ENCODE measurements at regions not wholly inside any gene's neighbourhood (a gene's known extent, or its start where the extent isn't known, plus 50 kb on each side); places are given as distances from the start of the nearest gene placed in this dataset.

DNA sequence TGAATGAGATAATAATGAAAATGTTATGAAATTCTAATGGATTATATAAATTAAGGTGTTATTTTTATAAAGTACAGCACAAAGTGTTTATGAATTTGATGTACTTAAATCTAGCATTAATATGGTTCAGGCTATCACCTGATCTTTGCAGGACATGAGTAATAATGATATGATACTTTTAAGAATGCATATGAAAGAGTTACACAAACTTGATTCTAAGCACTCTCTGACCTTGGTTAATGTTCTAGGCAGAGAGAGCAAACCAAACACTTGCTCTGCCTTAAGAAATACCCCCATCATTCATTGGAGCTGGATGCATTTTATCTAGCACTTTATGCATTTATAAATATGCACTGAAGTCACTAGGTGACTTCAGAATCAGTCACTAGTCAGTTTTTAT, 942.2 kb upstream of the CDH8 start:
- ATAC-seq (no peak), DNase-seq (ENCODE audit: low read depth, low spot score) (no peak), FAIRE-seq (no peak)
- POLR2A ChIA-PET, result no interaction called here
- no peak overlapping the region for H3K27ac ChIP-seq (ENCODE audit: control insufficient read depth, insufficient read depth)
- no peaks in the 10 kb centered on the region for H3K4me1 ChIP-seq (ENCODE audit: control insufficient read depth, insufficient read depth, low read length)
- H4K20me1 ChIP-seq (ENCODE audit: control insufficient read depth, insufficient read depth), result no peaks in the 10 kb centered on the region
- no peak overlapping the region for H3K4me3 ChIP-seq
- H2AFZ ChIP-seq (ENCODE audit: control insufficient read depth, low read depth, low read length), result no peak overlapping the region
- no peak overlapping the region for H3K9ac ChIP-seq (ENCODE audit: control insufficient read depth, insufficient read depth, low read length)
- RAD21 ChIA-PET (ENCODE audit: unreplicated experiment), result no interaction called here
- CTCF ChIA-PET, result no interaction called here
- no peaks in the 10 kb centered on the region for H3K79me2 ChIP-seq (ENCODE audit: control insufficient read depth, insufficient read depth, low read length)
- H3K27me3 ChIP-seq (replicated peaks in 1 of 2; ENCODE audit: control insufficient read depth in 2 of 2, insufficient read depth in 2 of 2, low read length in 1 of 2), result no peaks in the 10 kb centered on the region
- SMC1A ChIA-PET (ENCODE audit: uncharacterized antibody, unreplicated experiment), result interaction anchor here (0.6 kb wide), 1 partner anchor 39 kb away, joined by 3 read pairs; no protein-coding TSS in a partner anchor
- H3K36me3 ChIP-seq (ENCODE audit: control insufficient read depth in 2 of 2, insufficient read depth in 2 of 2, low read length in 1 of 2), result no peaks in the 10 kb centered on the region
- no TSS peak for BruUV-seq (replicated peaks)
- H3K9me3 ChIP-seq (replicated peaks; ENCODE audit: control insufficient read depth, insufficient read depth, low read length), result no peaks in the 10 kb centered on the region
- no peak overlapping the region for H3K4me2 ChIP-seq (ENCODE audit: control insufficient read depth, insufficient read depth)
- in situ Hi-C loops (cut with MboI) (no loop called here), intact Hi-C loops (cut with micrococcal nuclease; ENCODE audit: unreplicated experiment) (no loop called here)
- TF ChIP-seq SUZ12 (IDR thresholded peaks at IDR 0.05; ENCODE audit: unreplicated experiment), result no peak
- no peak for TF ChIP-seq ZNF622 (IDR thresholded peaks at IDR 0.05)
- TF ChIP-seq MTA2 (IDR thresholded peaks at IDR 0.05; ENCODE audit: low read depth), result no peak
- TF ChIP-seq CBX5 (IDR thresholded peaks at IDR 0.05; ENCODE audit: low read depth), result no peak
- TF ChIP-seq SIX5 (IDR thresholded peaks at IDR 0.05; ENCODE audit: low read depth, low read length, severe bottlenecking), result no peak
- no peak for TF ChIP-seq KDM1A (IDR thresholded peaks at IDR 0.05; ENCODE audit: borderline replicate concordance)
- no peak for TF ChIP-seq EED (IDR thresholded peaks at IDR 0.05; ENCODE audit: low read depth)
- no peak for TF ChIP-seq MEF2B (IDR thresholded peaks at IDR 0.05; ENCODE audit: partially characterized antibody, poor library complexity, severe bottlenecking)
- TF ChIP-seq, protein P1, sequence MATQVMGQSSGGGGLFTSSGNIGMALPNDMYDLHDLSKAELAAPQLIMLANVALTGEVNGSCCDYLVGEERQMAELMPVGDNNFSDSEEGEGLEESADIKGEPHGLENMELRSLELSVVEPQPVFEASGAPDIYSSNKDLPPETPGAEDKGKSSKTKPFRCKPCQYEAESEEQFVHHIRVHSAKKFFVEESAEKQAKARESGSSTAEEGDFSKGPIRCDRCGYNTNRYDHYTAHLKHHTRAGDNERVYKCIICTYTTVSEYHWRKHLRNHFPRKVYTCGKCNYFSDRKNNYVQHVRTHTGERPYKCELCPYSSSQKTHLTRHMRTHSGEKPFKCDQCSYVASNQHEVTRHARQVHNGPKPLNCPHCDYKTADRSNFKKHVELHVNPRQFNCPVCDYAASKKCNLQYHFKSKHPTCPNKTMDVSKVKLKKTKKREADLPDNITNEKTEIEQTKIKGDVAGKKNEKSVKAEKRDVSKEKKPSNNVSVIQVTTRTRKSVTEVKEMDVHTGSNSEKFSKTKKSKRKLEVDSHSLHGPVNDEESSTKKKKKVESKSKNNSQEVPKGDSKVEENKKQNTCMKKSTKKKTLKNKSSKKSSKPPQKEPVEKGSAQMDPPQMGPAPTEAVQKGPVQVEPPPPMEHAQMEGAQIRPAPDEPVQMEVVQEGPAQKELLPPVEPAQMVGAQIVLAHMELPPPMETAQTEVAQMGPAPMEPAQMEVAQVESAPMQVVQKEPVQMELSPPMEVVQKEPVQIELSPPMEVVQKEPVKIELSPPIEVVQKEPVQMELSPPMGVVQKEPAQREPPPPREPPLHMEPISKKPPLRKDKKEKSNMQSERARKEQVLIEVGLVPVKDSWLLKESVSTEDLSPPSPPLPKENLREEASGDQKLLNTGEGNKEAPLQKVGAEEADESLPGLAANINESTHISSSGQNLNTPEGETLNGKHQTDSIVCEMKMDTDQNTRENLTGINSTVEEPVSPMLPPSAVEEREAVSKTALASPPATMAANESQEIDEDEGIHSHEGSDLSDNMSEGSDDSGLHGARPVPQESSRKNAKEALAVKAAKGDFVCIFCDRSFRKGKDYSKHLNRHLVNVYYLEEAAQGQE (IDR thresholded peaks at IDR 0.05; ENCODE audit: low read depth, low read length), result no peak
- TF ChIP-seq, protein P2, sequence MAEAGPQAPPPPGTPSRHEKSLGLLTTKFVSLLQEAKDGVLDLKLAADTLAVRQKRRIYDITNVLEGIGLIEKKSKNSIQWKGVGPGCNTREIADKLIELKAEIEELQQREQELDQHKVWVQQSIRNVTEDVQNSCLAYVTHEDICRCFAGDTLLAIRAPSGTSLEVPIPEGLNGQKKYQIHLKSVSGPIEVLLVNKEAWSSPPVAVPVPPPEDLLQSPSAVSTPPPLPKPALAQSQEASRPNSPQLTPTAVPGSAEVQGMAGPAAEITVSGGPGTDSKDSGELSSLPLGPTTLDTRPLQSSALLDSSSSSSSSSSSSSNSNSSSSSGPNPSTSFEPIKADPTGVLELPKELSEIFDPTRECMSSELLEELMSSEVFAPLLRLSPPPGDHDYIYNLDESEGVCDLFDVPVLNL (IDR thresholded peaks at IDR 0.05; ENCODE audit: low read depth, low read length), result no peak
- TF ChIP-seq, protein P3, sequence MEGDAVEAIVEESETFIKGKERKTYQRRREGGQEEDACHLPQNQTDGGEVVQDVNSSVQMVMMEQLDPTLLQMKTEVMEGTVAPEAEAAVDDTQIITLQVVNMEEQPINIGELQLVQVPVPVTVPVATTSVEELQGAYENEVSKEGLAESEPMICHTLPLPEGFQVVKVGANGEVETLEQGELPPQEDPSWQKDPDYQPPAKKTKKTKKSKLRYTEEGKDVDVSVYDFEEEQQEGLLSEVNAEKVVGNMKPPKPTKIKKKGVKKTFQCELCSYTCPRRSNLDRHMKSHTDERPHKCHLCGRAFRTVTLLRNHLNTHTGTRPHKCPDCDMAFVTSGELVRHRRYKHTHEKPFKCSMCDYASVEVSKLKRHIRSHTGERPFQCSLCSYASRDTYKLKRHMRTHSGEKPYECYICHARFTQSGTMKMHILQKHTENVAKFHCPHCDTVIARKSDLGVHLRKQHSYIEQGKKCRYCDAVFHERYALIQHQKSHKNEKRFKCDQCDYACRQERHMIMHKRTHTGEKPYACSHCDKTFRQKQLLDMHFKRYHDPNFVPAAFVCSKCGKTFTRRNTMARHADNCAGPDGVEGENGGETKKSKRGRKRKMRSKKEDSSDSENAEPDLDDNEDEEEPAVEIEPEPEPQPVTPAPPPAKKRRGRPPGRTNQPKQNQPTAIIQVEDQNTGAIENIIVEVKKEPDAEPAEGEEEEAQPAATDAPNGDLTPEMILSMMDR (IDR thresholded peaks at IDR 0.05 in 2 of 3, conservative IDR thresholded peaks at IDR 0.05 in 1 of 3; ENCODE audit: control insufficient read depth in 2 of 3, extremely low read depth in 1 of 3, insufficient read depth in 1 of 3, low read depth in 3 of 3, low read length in 3 of 3), result no peak
- TF ChIP-seq, protein P4, sequence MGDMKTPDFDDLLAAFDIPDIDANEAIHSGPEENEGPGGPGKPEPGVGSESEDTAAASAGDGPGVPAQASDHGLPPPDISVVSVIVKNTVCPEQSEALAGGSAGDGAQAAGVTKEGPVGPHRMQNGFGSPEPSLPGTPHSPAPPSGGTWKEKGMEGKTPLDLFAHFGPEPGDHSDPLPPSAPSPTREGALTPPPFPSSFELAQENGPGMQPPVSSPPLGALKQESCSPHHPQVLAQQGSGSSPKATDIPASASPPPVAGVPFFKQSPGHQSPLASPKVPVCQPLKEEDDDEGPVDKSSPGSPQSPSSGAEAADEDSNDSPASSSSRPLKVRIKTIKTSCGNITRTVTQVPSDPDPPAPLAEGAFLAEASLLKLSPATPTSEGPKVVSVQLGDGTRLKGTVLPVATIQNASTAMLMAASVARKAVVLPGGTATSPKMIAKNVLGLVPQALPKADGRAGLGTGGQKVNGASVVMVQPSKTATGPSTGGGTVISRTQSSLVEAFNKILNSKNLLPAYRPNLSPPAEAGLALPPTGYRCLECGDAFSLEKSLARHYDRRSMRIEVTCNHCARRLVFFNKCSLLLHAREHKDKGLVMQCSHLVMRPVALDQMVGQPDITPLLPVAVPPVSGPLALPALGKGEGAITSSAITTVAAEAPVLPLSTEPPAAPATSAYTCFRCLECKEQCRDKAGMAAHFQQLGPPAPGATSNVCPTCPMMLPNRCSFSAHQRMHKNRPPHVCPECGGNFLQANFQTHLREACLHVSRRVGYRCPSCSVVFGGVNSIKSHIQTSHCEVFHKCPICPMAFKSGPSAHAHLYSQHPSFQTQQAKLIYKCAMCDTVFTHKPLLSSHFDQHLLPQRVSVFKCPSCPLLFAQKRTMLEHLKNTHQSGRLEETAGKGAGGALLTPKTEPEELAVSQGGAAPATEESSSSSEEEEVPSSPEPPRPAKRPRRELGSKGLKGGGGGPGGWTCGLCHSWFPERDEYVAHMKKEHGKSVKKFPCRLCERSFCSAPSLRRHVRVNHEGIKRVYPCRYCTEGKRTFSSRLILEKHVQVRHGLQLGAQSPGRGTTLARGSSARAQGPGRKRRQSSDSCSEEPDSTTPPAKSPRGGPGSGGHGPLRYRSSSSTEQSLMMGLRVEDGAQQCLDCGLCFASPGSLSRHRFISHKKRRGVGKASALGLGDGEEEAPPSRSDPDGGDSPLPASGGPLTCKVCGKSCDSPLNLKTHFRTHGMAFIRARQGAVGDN (IDR thresholded peaks at IDR 0.05), result no peak
- no peak for TF ChIP-seq FOXK2 (IDR thresholded peaks at IDR 0.05)
- no peak for TF ChIP-seq FOXM1 (IDR thresholded peaks at IDR 0.05; ENCODE audit: low read depth, low read length)
- TF ChIP-seq ZNF217 (IDR thresholded peaks at IDR 0.05), result no peak
- TF ChIP-seq, protein P5, sequence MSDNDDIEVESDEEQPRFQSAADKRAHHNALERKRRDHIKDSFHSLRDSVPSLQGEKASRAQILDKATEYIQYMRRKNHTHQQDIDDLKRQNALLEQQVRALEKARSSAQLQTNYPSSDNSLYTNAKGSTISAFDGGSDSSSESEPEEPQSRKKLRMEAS (IDR thresholded peaks at IDR 0.05; ENCODE audit: low read depth, low read length), result no peak
